Stimulated activated CD4-positive, alpha-beta T cell treated with anti-CD3 and anti-CD28 coated beads, Interleukin-12 subunit alpha, Interleukin-12 subunit beta, amount 100 ng/mL, for 24 hours (primary cell): ENCODE measurements at regions not wholly inside any gene's neighbourhood (a gene's known extent, or its start where the extent isn't known, plus 50 kb on each side); places are given as distances from the start of the nearest gene placed in this dataset.
"Not testable (repeated sequence)": the region's sequence is repeated elsewhere in the genome, so short reads cannot be mapped to it uniquely, and the experiment has no call there.

ENCODE experiments used
- DNase-seq, 2 experiments: peaks; one replicate each; pipeline ENCODE4 v3.0.0-alpha.2; 2020; ENCODE audit warnings: low read depth in 2 of 2

- DNase-seq = no peak
Observed at GRCh38 chr6:7000825-7001777, 106.7 kb upstream of the RREB1 start.

GRCh38 chr6:7003041-7003440, 104.7 kb upstream of the RREB1 start:
- DNase-seq = no peak

GRCh38 chr6:7004581-7005297, 103.0 kb upstream of the RREB1 start:
- DNase-seq = no peak

- DNase-seq = no peak
Observed at GRCh38 chr6:7006515-7007191, 101.1 kb upstream of the RREB1 start.

GRCh38 chr6:7008451-7008988, 99.2 kb upstream of the RREB1 start:
- no peak for DNase-seq

GRCh38 chr6:7016226-7016625, 91.5 kb upstream of the RREB1 start:
- DNase-seq = no peak

GRCh38 chr6:7021301-7021700, 86.5 kb upstream of the RREB1 start:
- DNase-seq = no peak

- no peak for DNase-seq
Observed at GRCh38 chr6:7025861-7026260, 81.9 kb upstream of the RREB1 start.

- not testable (repeated sequence) for DNase-seq
Observed at GRCh38 chr6:7028963-7029362, 78.8 kb upstream of the RREB1 start.

- DNase-seq = not testable (repeated sequence)
Observed at GRCh38 chr6:7030968-7031367, 76.8 kb upstream of the RREB1 start.

GRCh38 chr6:7033202-7033601, 74.6 kb upstream of the RREB1 start:
- DNase-seq = no peak

GRCh38 chr6:7034055-7034454, 73.7 kb upstream of the RREB1 start:
- DNase-seq = no peak

- DNase-seq = no peak
Observed at GRCh38 chr6:7035837-7036249, 71.9 kb upstream of the RREB1 start.

- DNase-seq = no peak
Observed at GRCh38 chr6:7041511-7042026, 66.2 kb upstream of the RREB1 start.

- no peak for DNase-seq
Observed at GRCh38 chr6:7042056-7042653, 65.6 kb upstream of the RREB1 start.

- DNase-seq = no peak
Observed at GRCh38 chr6:7042654-7043545, 64.9 kb upstream of the RREB1 start.

- no peak for DNase-seq
Observed at GRCh38 chr6:7045331-7045730, 62.4 kb upstream of the RREB1 start.

GRCh38 chr6:7045746-7046145, 62.0 kb upstream of the RREB1 start:
- DNase-seq = no peak

GRCh38 chr6:7047128-7047527, 60.6 kb upstream of the RREB1 start:
- DNase-seq = no peak

GRCh38 chr6:7047966-7048365, 59.8 kb upstream of the RREB1 start:
- no peak for DNase-seq
